Stimulated activated CD8-positive, alpha-beta memory T cell treated with anti-CD3 and anti-CD28 coated beads, Interleukin-7, amount 100 ng/mL, for 24 hours (primary cell): ENCODE measurements at regions not wholly inside any gene's neighbourhood (a gene's known extent, or its start where the extent isn't known, plus 50 kb on each side); places are given as distances from the start of the nearest gene placed in this dataset.

Experiments used
- DNase-seq: peaks from one replicate; pipeline ENCODE4 v3.0.0-alpha.2; 2020; ENCODE audit warnings: low read depth

DNA sequence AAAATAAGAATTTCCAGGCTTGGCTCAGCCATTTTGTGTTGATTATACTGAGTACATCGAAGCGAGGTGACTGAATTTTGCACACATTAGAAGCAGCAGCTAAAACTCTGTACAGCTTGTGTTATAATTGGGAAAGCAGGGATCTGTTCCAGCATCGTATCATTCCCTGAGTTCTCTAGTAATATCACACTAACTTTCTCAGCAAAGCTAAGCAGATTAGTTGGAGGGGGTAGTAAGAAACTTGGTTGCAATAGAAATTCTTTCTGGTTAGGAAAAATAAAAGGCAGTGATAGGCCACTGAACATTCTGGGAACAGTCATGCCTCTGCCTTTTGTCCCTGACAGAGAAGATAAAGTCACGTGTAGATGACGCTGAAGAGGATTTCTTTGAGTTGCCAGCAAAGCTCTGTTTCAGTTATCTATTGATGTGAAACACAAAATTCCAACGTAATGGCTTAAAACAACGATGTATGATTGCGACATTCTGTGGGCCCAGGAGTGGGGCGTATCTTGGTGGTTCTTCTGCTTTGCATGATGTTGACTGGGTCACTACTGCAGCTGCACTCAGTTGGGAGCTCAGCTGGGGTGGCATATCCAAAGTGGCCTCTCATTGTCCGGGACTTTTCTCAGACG, 202.1 kb upstream of the MEX3C start:
- DNase-seq: no peak

GRCh38 chr18:51400721-51401120, 203.2 kb upstream of the MEX3C start:
- no peak for DNase-seq

GRCh38 chr18:51401912-51402311, 204.4 kb upstream of the MEX3C start:
- no peak for DNase-seq

- no peak for DNase-seq
Measured at GRCh38 chr18:51404620-51405019, 207.1 kb upstream of the MEX3C start.

- DNase-seq: no peak
Measured at GRCh38 chr18:51405683-51406477, 208.4 kb upstream of the MEX3C start.

GRCh38 chr18:51417643-51418483, 220.4 kb upstream of the MEX3C start:
- no peak for DNase-seq

- no peak for DNase-seq
Measured at GRCh38 chr18:51425475-51425874, 228.0 kb upstream of the MEX3C start.

DNA sequence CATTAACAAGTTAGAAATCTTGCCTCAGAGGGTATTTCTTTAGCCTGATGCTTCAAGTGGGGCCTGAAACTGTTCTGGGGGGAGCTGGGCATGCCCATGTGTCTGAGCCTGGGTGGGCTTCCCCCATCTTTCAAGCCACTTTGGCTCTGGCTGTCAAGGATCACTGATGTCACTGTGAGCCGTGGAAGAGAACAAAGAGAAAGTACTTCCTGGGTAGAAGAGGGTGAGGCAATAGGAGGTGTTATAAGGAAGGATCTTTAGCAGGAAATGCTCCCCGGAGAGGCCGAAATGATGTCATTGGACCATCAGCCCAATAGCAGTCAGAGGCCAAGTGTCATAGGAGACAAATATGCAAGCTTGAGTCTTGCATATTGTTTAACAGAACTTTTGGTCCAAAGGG, 228.4 kb upstream of the MEX3C start:
- DNase-seq: no peak

- DNase-seq: no peak
Measured at GRCh38 chr18:51426996-51427395, 229.5 kb upstream of the MEX3C start.

DNA sequence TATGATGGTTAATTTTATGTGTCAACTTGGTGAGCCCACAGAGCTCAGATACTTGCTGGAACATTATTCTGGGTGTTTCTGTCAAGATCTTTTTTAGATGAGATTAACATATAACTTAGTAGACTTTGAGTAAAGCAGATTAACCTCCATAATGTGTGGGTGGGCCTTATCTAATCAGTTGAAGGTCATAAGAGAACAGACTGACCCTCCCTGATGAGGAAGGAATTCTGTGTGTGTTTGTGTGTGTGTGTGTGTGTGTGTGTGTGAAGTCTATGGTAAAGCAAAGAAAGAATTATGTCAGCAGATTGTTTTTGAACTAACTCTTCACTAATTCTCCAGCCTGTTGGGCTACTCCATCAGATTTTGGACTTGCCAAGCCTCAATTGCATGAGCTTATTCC, 232.2 kb upstream of the MEX3C start:
- DNase-seq: no peak

DNA sequence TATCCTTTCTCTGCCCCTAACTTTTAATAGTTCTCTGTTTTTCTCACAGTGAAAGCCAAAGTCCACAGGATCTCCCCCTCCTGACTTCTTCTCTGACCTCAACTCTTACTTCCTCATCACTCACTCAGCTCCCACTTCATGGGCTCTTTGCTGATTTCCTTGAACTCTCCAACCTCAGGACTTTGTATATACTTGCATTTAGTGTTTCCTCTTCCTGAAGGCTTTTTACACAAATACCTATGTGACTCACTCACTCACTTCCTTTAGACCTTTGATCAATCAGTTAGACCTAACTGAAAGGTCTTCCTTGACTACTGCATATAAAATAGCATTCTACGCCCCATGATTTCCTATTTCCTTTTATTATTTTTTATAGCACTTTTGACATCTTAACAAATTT, 233.1 kb upstream of the MEX3C start:
- DNase-seq: no peak

DNA sequence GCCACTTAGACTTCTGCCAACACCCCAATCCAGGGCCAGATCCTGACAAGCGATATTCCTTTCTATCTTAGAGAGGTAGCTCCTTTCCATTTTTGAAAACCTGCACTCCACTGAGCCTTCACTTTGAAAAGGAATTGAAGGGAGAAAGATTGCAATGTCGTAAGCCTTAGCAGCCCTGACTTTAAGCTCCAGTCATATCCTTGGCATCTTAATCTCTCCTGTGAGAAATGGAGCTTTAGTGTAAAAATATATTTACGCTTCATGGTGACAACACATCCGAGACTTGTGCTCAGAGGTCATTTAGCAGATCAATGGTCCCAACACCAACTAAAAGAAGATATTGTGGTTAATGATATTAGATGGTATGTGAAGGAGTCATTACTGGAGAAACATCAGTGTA, 235.8 kb upstream of the MEX3C start:
- no peak for DNase-seq

GRCh38 chr18:51433881-51434280, 236.4 kb upstream of the MEX3C start:
- DNase-seq: no peak

GRCh38 chr18:51437280-51438271, 240.1 kb upstream of the MEX3C start:
- DNase-seq: no peak

- no peak for DNase-seq
Measured at GRCh38 chr18:51438797-51439350, 241.4 kb upstream of the MEX3C start.

GRCh38 chr18:51442012-51442411, 244.5 kb upstream of the MEX3C start:
- no peak for DNase-seq

DNA sequence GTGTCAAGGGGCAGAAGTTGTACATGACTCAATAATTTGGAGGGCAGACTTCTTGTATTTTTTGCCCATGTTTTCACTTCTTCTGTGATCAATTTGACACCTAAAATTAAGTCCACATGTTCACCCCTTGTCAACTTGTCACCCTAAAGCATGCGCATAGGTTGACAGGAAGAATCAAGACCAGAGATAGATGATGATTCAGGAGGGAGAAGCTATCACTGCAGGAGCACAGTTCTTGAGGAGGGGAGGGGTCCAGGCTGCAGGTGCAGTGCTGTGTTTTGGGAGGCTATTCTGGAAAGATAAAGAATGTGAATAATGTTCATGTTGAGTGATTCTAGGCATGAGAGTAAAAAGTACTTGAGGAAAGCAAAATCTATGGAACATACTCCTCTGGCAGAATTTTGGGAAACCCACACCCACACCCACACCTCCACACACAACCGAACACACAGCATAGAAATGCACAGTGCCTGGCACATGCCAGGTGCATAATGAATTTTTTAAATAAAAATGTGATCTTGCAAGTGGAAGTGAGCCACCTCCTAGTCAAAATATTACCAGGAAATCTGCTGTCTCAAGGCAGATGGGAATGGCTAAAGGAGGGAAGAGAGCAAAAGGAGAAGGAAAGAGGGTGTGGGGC, 249.2 kb upstream of the MEX3C start:
- no peak for DNase-seq

DNA sequence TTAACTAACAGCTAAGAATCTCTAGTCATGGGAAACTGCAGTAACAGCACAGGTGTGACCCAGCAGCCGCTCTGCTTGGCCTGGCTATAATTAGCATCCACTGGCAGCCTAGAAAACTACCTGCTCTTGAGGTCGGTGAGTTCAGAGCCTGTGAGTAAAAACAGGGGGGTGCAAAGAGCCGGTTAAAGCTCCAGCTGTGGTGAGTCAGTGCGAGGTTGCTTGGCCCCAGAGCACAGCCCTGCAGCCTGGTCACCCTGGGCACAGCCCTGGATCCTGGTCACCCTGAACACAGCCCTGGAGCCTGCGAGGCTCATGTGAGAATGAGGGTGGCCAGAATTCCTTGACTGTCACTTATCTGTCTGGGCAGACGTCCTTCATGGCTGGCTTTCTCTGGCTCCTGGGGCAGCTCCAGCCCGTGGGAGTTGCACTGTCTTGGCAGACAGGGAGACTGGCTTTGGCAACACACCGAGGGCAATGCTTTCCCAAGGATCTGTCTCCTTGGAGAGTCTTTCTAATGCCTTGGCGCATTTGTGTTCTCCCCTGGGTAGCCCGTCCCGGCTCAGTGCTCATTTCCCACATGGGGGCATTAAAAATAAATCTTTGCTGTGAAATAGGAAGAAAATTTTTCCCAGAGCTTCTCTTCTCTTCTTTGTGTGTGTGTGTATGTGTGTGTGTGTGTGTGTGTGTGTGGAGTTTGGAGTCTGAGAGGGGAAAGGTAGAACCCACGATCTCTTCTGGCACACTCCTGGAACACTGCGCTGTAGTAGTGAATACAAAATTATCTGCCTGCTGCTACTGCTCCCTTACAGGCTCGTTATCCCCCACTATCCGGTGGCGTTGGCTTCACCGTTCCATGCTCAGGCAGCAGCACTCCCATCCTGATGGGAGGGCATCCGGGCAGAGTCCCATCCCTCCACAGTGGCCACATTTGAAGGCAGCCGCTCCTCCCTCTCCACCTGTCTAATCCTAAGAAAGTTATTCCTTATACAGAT, 250.2 kb upstream of the MEX3C start:
- no peak for DNase-seq

DNA sequence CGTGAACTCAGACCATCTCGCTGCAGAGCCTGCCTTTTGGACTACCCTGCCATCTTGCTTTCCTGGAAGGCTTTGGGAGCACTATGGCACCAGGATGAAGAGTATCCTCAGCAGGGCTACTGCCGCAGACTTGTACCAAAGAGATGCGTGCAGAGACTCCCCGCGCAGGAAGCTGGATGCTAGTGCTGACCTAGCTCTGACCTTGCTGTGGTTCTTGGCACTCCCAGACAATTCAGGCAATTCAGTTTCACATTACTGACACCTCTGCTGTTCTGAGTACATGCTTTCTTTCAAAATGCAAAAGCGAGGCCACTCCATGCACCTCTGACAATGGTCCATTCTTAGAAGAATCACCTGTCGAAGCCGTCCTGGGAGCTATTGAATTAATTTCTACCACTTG, 251.5 kb upstream of the MEX3C start:
- DNase-seq: no peak

- DNase-seq: no peak
Measured at GRCh38 chr18:51453594-51453993, 256.1 kb upstream of the MEX3C start.
